ENCODE measurements at regions not wholly inside any gene's neighbourhood (a gene's known extent, or its start where the extent isn't known, plus 50 kb on each side); places are given as distances from the start of the nearest gene placed in this dataset.
"Not testable (repeated sequence)": the region's sequence is repeated elsewhere in the genome, so short reads cannot be mapped to it uniquely, and the experiment has no call there.

- no peak overlapping the region for H3K27ac ChIP-seq (ENCODE audit: low read depth in 1 of 2, low read length in 2 of 2)
- H3K9me3 ChIP-seq (ENCODE audit: control insufficient read depth in 4 of 4, low read length in 3 of 4) = no peaks in the 10 kb centered on the region
- DNase-seq (ENCODE audit: low spot score) = no peak
- WGBS = 47% methylated on average over 3 of the region's 3 CpGs
- no peaks in the 10 kb centered on the region for H3K36me3 ChIP-seq (ENCODE audit: control insufficient read depth in 4 of 4, insufficient read depth in 3 of 4, low read depth in 1 of 4, low read length in 3 of 4)
- no peaks in the 10 kb centered on the region for H3K4me1 ChIP-seq (ENCODE audit: control insufficient read depth in 4 of 4, insufficient read depth in 4 of 4, low read length in 3 of 4)
- no peak for TF ChIP-seq FOXA1 (IDR thresholded peaks at IDR 0.05)
- TF ChIP-seq RAD21 (IDR thresholded peaks at IDR 0.05) = no peak
- no peak for TF ChIP-seq YY1 (IDR thresholded peaks at IDR 0.05)
- no peak for TF ChIP-seq TAF1 (conservative IDR thresholded peaks at IDR 0.05)
- no peak for TF ChIP-seq RXRA (IDR thresholded peaks at IDR 0.05)
- TF ChIP-seq FOXA2 (IDR thresholded peaks at IDR 0.05) = no peak
- no peak for TF ChIP-seq EGR1 (IDR thresholded peaks at IDR 0.05; ENCODE audit: low read depth in 2 of 2)
- no peak for TF ChIP-seq ATF3 (IDR thresholded peaks at IDR 0.05)
- TF ChIP-seq SP1 (IDR thresholded peaks at IDR 0.05) = no peak
- no peak for TF ChIP-seq MAX (IDR thresholded peaks at IDR 0.05)
- H3K27me3 ChIP-seq (ENCODE audit: control insufficient read depth in 4 of 4, insufficient read depth in 4 of 4, low read length in 3 of 4) = no peaks in the 10 kb centered on the region
- no peak overlapping the region for H3K9ac ChIP-seq (ENCODE audit: low read depth in 1 of 2, low read length in 2 of 2)
- H3K4me3 ChIP-seq (ENCODE audit: low read depth in 1 of 3, low read length in 3 of 3) = no peak overlapping the region
These were observed 1073.1 kb downstream of the EPHA3 start for GRCh38 chr3:90180543-90180942.

- H3K27me3 ChIP-seq (ENCODE audit: control insufficient read depth in 4 of 4, insufficient read depth in 4 of 4, low read length in 3 of 4); H3K36me3 ChIP-seq (ENCODE audit: control insufficient read depth in 4 of 4, insufficient read depth in 3 of 4, low read depth in 1 of 4, low read length in 3 of 4); H3K9ac ChIP-seq (ENCODE audit: low read depth in 1 of 2, low read length in 2 of 2); H3K27ac ChIP-seq (ENCODE audit: low read depth in 1 of 2, low read length in 2 of 2); H3K4me3 ChIP-seq (ENCODE audit: low read depth in 1 of 3, low read length in 3 of 3); DNase-seq (ENCODE audit: low spot score); H3K9me3 ChIP-seq (ENCODE audit: control insufficient read depth in 4 of 4, low read length in 3 of 4); H3K4me1 ChIP-seq (ENCODE audit: control insufficient read depth in 4 of 4, insufficient read depth in 4 of 4, low read length in 3 of 4): not testable (repeated sequence)
- TF ChIP-seq CTCF (IDR thresholded peaks at IDR 0.05; ENCODE audit: low read depth, low read length, missing input control) = peak; percentile 33
- TF ChIP-seq RAD21 (IDR thresholded peaks at IDR 0.05) = peak; percentile 67 to 72
- WGBS = 32% methylated on average over 19 of the region's 19 CpGs
These were observed 1075.0 kb downstream of the EPHA3 start for GRCh38 chr3:90182291-90182976.

- TF ChIP-seq RXRA (IDR thresholded peaks at IDR 0.05) (no peak), REST (IDR thresholded peaks at IDR 0.05) (no peak)
- no peaks in the 10 kb centered on the region for H3K36me3 ChIP-seq (ENCODE audit: control insufficient read depth in 4 of 4, insufficient read depth in 3 of 4, low read depth in 1 of 4, low read length in 3 of 4)
- 91% methylated on average over 4 of the region's 4 CpGs for WGBS
- no peak for DNase-seq (ENCODE audit: low spot score)
- no peak overlapping the region for H3K4me3 ChIP-seq (ENCODE audit: low read depth in 1 of 3, low read length in 3 of 3)
- H3K9me3 ChIP-seq (ENCODE audit: control insufficient read depth in 4 of 4, low read length in 3 of 4) = no peaks in the 10 kb centered on the region
- H3K9ac ChIP-seq (ENCODE audit: low read depth in 1 of 2, low read length in 2 of 2) = no peak overlapping the region
- H3K27me3 ChIP-seq (ENCODE audit: control insufficient read depth in 4 of 4, insufficient read depth in 4 of 4, low read length in 3 of 4) = no peaks in the 10 kb centered on the region
- no peaks in the 10 kb centered on the region for H3K4me1 ChIP-seq (ENCODE audit: control insufficient read depth in 4 of 4, insufficient read depth in 4 of 4, low read length in 3 of 4)
- no peak overlapping the region for H3K27ac ChIP-seq (ENCODE audit: low read depth in 1 of 2, low read length in 2 of 2)
These were observed 1077.4 kb downstream of the EPHA3 start for GRCh38 chr3:90184861-90185260.

GRCh38 chr3:90197383-90197782 is 1090.0 kb downstream of the EPHA3 start:
- H3K27ac ChIP-seq (ENCODE audit: low read depth in 1 of 2, low read length in 2 of 2); H3K36me3 ChIP-seq (ENCODE audit: control insufficient read depth in 4 of 4, insufficient read depth in 3 of 4, low read depth in 1 of 4, low read length in 3 of 4); H3K27me3 ChIP-seq (ENCODE audit: control insufficient read depth in 4 of 4, insufficient read depth in 4 of 4, low read length in 3 of 4); DNase-seq (ENCODE audit: low spot score); H3K9me3 ChIP-seq (ENCODE audit: control insufficient read depth in 4 of 4, low read length in 3 of 4); H3K9ac ChIP-seq (ENCODE audit: low read depth in 1 of 2, low read length in 2 of 2); H3K4me3 ChIP-seq (ENCODE audit: low read depth in 1 of 3, low read length in 3 of 3); H3K4me1 ChIP-seq (ENCODE audit: control insufficient read depth in 4 of 4, insufficient read depth in 4 of 4, low read length in 3 of 4): not testable (repeated sequence)
- WGBS = 85% methylated on average over 4 of the region's 4 CpGs

GRCh38 chr3:90202931-90203330 is 1095.5 kb downstream of the EPHA3 start:
- H3K9ac ChIP-seq (ENCODE audit: low read depth in 1 of 2, low read length in 2 of 2); H3K36me3 ChIP-seq (ENCODE audit: control insufficient read depth in 4 of 4, insufficient read depth in 3 of 4, low read depth in 1 of 4, low read length in 3 of 4); H3K4me1 ChIP-seq (ENCODE audit: control insufficient read depth in 4 of 4, insufficient read depth in 4 of 4, low read length in 3 of 4); H3K27me3 ChIP-seq (ENCODE audit: control insufficient read depth in 4 of 4, insufficient read depth in 4 of 4, low read length in 3 of 4); H3K27ac ChIP-seq (ENCODE audit: low read depth in 1 of 2, low read length in 2 of 2); DNase-seq (ENCODE audit: low spot score); H3K9me3 ChIP-seq (ENCODE audit: control insufficient read depth in 4 of 4, low read length in 3 of 4); H3K4me3 ChIP-seq (ENCODE audit: low read depth in 1 of 3, low read length in 3 of 3): not testable (repeated sequence)
- WGBS = 50% methylated on average over 2 of the region's 2 CpGs
